Stimulated activated CD8-positive, alpha-beta memory T cell treated with anti-CD3 and anti-CD28 coated beads, Interleukin-12 subunit alpha, Interleukin-12 subunit beta, amount 100 ng/mL, for 24 hours (primary cell): ENCODE measurements at regions not wholly inside any gene's neighbourhood (a gene's known extent, or its start where the extent isn't known, plus 50 kb on each side); places are given as distances from the start of the nearest gene placed in this dataset.

Experiments used
- DNase-seq: peaks from one replicate; pipeline ENCODE4 v3.0.0-alpha.2; 2020; ENCODE audit errors: extremely low read depth

DNA sequence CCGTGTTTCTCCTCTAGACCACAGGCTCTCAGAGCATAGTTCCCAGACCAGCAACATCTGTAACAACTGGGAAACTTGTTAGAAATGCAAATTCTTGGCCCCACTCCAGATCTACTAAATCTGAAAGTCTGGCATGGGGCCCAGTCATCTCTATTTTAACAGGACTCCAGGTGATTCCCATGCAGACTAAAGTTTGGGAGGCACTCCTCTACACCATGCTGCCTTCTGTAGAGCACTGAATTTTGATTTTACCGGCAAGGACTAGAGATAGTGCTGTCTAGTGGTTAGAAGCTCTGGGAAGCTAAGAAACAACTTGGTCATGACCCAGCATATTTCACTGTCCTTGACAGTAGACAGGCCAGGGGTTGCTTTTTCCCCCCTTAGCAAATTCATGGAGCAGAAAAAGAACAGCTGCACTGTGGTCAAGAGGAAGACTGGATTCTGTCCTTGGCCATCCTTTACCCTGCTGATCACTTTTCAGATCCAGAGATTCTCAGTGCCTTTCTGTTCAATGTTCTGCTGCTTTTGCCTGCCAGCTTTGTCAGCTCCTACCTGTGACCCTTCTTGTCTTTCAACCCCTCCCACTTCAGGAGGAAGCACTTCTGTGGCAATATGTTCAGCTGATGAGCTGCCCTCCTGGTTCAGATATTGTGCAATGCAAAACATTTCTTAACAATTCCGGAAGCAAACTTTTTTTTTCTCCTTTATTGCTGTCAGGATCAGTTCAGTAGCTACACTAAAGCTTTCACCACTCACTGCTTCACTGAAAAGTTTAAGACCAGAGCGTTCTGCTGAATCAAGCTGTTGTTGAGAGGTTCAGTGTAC is 133.8 kb upstream of the NUDT4 start:
- DNase-seq: no peak

GRCh38 chr12:93244514-93245077 is 133.1 kb upstream of the NUDT4 start:
- no peak for DNase-seq

DNA sequence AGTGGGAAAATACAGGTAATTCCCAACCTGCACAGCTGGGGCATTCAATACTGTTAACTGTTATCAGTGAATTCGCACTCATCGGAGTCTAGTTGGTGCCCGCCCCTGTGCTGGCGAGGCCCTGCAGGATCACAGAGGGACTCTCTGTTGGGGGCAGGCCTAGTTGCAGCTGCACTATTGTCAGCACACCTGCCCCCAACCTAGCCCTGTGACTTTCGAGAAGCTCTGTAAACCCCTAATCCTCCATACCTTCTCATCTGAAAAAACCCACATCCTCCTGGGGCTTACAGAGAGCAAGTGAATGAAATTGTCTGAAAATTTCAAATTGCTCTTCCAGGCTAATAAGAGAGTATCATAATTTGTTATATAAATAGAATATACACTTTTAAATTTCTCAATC is 132.2 kb upstream of the NUDT4 start:
- DNase-seq: no peak

DNA sequence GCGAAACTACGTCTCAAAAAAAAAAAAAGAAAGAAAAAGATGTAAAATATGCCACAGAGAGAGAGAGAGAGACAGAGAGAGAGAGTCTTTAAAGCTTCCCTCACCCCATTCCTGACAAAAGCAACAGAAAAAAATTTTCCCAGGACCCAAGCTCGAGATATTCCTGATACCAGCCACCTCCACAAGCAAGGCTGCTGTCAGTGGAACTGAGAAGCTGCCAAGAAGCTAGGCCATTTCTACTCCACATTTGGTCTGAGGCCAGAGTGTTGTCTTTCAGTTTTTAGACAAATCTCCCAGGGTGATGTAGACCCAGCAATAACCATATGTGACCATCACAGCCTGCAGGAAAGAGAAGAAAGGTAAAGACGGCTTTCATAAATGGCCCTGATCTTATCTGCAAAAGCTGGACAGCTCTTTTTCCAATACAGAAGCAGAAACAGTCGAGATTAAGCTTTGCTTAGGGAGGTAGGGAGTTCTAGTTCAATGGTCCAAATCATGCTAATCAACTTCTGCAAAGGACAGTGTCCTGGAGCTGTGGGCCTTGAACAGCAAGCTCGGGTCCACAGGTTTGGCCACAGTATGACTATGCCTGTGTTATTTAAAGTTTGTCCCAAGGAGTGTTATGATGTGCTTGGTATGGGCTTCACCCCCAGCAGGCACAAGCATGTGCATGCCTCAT is 130.3 kb upstream of the NUDT4 start:
- DNase-seq: no peak

GRCh38 chr12:93252221-93252620 is 125.5 kb upstream of the NUDT4 start:
- DNase-seq: no peak

DNA sequence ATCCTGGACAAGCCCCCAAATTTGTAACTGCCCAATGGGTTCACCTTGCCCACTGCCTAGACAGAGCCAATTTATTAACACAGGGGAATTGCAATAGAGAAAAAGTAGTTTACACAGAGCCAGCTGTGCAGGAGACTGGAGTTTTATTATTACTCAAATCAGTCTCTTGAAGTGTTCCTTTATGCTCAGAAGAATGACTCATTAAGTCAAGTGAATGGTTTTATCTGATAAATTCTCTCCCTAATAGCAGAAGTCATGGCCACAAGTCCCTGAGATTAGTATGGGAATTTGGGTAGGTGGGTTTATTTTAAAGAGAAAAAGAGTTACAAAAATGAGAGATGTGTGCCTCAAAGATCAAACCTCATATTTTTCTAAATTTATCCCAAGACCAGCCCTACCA is 122.8 kb upstream of the NUDT4 start:
- DNase-seq: no peak

DNA sequence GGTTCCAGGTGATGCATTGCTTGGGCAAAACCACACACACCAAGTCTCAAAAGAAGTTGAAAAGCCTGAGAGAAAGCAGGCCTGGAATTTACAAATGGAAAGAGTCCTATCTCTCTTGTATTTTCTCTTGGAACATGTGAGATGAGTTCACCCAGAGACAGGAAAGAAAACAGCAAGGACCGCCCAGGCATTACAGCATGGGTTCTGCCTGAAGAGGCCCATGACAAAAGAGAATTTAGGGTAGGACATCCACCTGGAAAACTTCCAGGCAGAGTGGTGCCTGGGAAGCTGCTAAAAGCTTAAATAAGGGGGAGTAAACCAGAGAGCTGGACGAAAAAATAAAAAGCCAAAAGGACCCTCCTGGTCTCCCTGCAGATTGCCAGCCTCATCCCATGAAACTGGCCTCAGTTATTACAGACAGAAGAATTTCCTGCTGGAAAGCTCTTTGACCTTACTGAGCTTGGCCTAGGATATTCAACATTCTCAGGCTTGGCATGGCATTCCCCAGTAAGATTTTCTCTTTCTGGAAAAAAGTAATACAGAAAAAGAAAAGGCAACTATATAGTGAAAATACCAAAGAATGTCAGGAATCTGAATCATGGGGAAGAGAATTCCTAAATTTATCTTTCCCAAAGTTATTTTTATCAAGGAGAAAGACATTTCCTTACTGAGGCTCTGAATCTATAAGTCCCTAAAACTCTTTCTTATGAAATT is 121.3 kb upstream of the NUDT4 start:
- no peak for DNase-seq

- DNase-seq: no peak
Measured at GRCh38 chr12:93261505-93262094, 116.1 kb upstream of the NUDT4 start.

DNA sequence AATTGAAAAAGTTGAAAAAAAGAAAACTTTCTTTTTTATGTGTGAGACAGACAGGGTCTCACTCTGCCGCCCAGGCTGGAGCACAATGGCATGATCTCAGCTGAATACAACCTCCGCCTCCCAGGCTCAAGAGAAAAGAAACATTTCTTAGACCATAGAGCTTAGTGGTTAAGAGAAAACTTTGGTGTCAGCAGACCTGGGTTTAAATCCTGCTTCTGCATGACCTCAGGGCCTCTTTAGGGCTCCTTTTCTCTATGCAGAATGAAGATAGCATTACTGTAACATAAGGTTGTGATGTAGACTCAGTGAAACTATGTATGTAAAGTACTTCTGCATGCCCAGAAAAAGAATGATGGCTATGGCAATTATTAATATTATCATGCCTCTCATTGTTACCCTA is 104.7 kb upstream of the NUDT4 start:
- DNase-seq: no peak

GRCh38 chr12:93273834-93274564 is 103.7 kb upstream of the NUDT4 start:
- no peak for DNase-seq

DNA sequence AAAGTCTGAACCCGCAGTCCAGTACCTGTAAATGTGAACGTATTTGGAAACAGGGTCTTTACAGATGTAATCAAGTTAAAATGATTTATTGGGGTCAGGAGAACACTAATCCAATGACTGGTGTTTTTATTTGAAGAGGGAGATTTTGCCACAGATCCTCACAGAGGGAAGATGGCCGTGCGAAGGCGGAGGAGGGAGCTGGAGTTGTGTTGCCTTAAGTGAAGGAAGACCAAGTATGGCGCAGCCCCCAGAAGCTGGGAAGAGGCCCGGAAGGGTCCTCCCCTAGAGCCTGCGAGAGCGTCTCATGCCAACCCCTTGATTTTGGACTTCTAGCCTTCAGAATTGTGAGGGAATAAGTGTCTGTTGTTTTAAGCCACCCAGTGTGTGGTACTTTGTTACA is 102.8 kb upstream of the NUDT4 start:
- no peak for DNase-seq

DNA sequence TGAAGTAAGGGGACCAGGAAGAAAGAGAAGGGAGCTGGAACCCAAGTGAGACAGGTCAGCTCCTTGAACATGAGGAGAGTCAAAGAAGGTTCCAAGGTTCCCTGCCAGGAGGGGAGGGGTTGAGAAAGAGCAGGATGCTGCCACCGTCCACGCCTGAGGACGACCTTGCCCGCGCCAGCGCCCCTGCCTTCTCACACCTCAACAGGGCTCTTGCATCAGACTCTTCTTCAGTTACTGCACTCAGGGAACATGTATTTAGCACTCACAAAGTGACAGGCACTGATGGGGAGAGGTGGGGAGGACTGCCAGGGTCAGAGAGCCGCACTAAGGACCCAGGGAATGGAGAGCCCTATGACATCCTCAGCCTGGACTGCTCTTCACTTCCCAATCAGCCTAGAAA is 102.1 kb upstream of the NUDT4 start:
- no peak for DNase-seq

DNA sequence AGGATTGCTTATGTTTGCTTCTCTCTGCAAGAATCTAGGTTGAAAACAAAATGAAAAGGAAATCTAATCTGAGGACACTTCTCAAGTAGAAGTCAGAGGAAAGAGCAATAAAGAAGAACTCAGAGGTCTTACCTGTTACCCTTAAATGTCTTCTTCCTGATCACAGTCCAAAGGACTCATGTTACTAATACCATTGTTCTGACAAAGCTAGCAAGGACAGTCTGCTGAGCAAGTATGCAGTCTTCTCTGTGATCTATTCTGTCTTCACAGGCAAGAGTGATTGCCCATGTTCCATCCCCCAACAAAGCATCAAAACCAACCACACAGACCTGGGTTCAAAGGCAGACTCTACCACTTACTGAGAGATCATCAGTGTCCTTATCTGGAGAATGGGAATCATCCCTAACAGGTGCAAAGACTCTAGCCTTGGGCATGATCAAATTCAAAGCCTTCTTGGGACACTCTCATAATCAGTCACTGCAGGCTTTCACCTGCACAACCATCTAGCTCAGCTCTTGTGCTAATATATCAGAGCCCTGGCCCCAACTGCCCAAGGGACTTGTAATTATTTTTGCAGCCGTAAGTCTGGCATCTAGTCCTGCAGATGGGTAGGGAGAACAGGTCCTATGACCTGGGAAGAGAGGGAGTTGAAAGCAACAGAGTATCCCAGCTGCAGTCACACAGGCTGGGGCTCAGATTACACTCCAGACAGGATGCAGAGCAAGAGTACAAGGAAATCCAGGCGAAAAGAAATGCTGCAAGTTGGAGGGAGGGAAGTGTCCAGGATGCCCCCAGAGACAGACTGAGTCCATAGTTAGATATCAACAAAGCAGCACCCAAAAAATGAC is 97.9 kb upstream of the NUDT4 start:
- no peak for DNase-seq

GRCh38 chr12:93287149-93287548 is 90.6 kb upstream of the NUDT4 start:
- DNase-seq: no peak

GRCh38 chr12:93288626-93289025 is 89.1 kb upstream of the NUDT4 start:
- DNase-seq: no peak

- no peak for DNase-seq
Measured at GRCh38 chr12:93290391-93290790, 87.3 kb upstream of the NUDT4 start.

DNA sequence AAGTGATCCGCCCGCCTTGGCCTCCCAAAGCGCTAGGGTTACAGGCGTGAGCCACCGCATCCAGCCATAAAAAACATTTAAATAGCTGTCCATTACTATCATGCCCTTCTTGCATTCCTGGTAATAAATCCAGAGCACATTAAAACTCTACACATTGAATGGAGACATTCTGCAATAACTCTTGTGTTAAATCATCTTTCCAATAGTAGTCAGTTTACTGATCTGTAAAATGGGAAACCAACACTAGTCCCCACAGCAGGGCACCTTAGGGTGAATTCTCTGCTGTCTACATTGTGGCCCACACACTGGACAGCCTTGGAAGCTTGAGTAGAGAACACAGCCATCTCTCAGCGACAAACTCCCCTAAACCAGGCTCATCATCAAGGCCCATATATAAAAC is 85.5 kb upstream of the NUDT4 start:
- DNase-seq: no peak

DNA sequence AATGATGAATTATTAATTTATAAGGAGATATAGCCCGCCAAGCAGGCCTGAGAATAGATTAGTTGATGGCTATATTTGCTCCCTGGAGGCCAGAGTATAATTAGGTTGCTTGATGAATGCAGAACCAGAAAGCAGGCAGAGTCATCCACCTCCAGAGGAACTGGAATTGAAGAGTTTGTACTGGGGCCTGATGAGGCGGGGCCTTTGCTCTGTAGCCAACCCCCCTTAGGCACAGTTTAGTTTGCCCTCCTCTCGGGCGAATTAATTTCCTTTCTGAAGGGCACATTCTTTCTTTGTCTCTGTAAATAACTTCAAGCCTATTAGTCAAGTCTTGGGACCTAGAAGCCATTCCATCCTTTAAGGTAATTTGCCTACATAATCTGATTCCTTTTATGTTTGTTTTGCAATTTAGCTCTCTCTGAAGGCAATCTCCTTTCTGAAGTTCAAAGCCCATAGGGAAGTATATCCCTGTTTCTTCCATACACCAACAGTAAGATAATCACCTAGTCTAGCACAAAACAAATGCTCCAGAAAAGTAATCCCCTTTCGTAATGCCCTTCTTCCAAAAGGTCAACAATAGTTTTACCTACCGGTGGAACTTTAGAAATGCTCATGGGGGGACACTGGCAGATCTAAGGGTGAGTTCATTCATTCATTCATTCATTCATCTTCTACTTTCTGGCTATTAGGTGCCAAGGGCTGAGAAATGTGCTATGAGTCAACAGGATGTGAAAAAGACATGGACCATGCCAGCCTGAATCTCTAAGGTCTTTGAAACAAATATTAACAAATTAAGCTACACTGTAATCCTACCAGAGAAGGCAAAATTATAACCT is 84.8 kb upstream of the NUDT4 start:
- no peak for DNase-seq

DNA sequence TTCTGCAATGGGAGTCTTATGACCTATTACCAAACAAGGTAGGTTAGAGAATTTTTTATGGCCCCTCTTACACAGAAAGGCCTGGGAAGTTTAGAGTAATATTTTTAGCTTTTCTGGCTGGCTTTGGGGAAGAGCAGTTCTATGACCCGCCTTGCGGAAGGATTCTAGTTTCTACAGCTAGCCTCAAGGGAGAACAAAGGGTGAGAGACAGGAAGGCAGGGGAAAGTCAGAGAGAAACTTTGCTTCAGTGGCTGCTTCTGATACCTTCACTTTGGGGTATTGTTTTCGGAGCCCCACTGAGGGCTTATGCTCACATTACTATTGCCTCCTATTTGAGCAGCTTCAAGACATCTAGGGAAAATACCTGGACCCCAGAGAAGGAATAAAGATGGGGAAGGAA is 80.7 kb upstream of the NUDT4 start:
- no peak for DNase-seq

DNA sequence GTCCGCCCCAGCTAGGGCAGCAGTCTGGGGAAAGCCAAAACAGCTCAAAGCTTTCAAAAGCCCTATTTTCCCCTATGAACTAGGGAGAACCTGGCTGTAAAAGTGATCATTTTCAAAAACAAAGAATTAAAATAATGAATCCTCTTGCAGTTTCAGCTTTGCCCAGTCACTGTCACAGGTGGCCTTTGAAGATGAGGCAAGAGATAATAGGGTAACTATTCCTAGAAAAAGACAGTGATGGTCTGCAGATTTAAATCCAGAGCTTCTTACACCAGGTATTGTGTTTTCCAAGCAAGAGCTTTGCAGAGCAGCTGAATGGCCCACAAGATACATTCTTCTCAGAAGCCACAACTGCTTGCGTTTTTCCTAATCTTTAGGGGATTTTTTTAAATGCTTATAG is 80.2 kb upstream of the NUDT4 start:
- DNase-seq: no peak
